Left lobe of liver (tissue), 2 donors: ENCODE measurements at regions not wholly inside any gene's neighbourhood (a gene's known extent, or its start where the extent isn't known, plus 50 kb on each side); places are given as distances from the start of the nearest gene placed in this dataset.
A peak's percentile ranks its signal among the peaks of the same experiment; 100 is the strongest.
"Not testable (repeated sequence)": the region's sequence is repeated elsewhere in the genome, so short reads cannot be mapped to it uniquely, and the experiment has no call there.

Source experiments
- ATAC-seq: fragments of 200-7000 bp; cut with Tn5 transposase; one replicate; pipeline ENCODE4 v1.9.1; 2020; ENCODE audit warnings: mild to moderate bottlenecking, moderate library complexity
- DNase-seq: peaks from one replicate; pipeline ENCODE4 v3.0.0-alpha.2; 2020; ENCODE audit warnings: low spot score
- donor health status: DM: no; HTN: no; CAD: no; lungs with moderate emphysema.
- donor health status: DM: no; HTN: yes; CAD: no.

GRCh38 chr5:110812639-110813038, 73.8 kb downstream of the SLC25A46 start:
- no peak for ATAC-seq
- DNase-seq = no peak

- DNase-seq (no peak), ATAC-seq (no peak)
Measured at GRCh38 chr5:110815916-110816605, 77.3 kb downstream of the SLC25A46 start.

- no peak for ATAC-seq
Measured at GRCh38 chr5:110817459-110817858, 78.7 kb downstream of the SLC25A46 start.

GRCh38 chr5:110823571-110823970, 84.8 kb downstream of the SLC25A46 start:
- ATAC-seq (no peak), DNase-seq (no peak)

More at GRCh38 chr5:110817459-110817858, 78.7 kb downstream of the SLC25A46 start:
- no peak for DNase-seq

GRCh38 chr5:110824936-110825441, 86.2 kb downstream of the SLC25A46 start:
- no peak for ATAC-seq
- DNase-seq = no peak

- ATAC-seq (no peak), DNase-seq (no peak)
Measured at GRCh38 chr5:110832683-110833082, 93.9 kb downstream of the SLC25A46 start.

- not testable (repeated sequence) for ATAC-seq, DNase-seq
Measured at GRCh38 chr5:110834933-110835332, 96.1 kb downstream of the SLC25A46 start.

- ATAC-seq (no peak), DNase-seq (no peak)
Measured at GRCh38 chr5:110836851-110837250, 98.0 kb downstream of the SLC25A46 start.

GRCh38 chr5:110838357-110838756, 99.5 kb downstream of the SLC25A46 start:
- not testable (repeated sequence) for DNase-seq, ATAC-seq

- ATAC-seq = no peak
- DNase-seq = no peak
Measured at GRCh38 chr5:110838961-110839360, 100.2 kb downstream of the SLC25A46 start.

GRCh38 chr5:110840347-110840960, 101.6 kb downstream of the SLC25A46 start:
- peak; percentile 50 for DNase-seq
- peak; percentile 80 for ATAC-seq

GRCh38 chr5:110841137-110841536, 102.3 kb downstream of the SLC25A46 start:
- ATAC-seq (no peak), DNase-seq (no peak)

- DNase-seq (no peak), ATAC-seq (no peak)
Measured at GRCh38 chr5:110842948-110843347, 104.1 kb downstream of the SLC25A46 start.

- ATAC-seq = no peak
- DNase-seq = no peak
Measured at GRCh38 chr5:110844251-110844650, 105.4 kb downstream of the SLC25A46 start.

- no peak for ATAC-seq
Measured at GRCh38 chr5:110846398-110847001, 107.7 kb downstream of the SLC25A46 start.

GRCh38 chr5:110851357-110851756, 112.5 kb downstream of the SLC25A46 start:
- ATAC-seq = no peak
- DNase-seq = no peak

More at GRCh38 chr5:110846398-110847001, 107.7 kb downstream of the SLC25A46 start:
- DNase-seq = no peak

- ATAC-seq (no peak), DNase-seq (no peak)
Measured at GRCh38 chr5:110852053-110852452, 113.2 kb downstream of the SLC25A46 start.

- no peak for DNase-seq
Measured at GRCh38 chr5:110852541-110852940, 113.7 kb downstream of the SLC25A46 start.

GRCh38 chr5:110853267-110853666, 114.5 kb downstream of the SLC25A46 start:
- ATAC-seq = no peak
- no peak for DNase-seq

More at GRCh38 chr5:110852541-110852940, 113.7 kb downstream of the SLC25A46 start:
- ATAC-seq = no peak

GRCh38 chr5:110854200-110854599, 115.4 kb downstream of the SLC25A46 start:
- DNase-seq = no peak
- ATAC-seq = no peak

- ATAC-seq (no peak), DNase-seq (no peak)
Measured at GRCh38 chr5:110855961-110856360, 117.2 kb downstream of the SLC25A46 start.
